LNCAP (cell line): ENCODE measurements at regions not wholly inside any gene's neighbourhood (a gene's known extent, or its start where the extent isn't known, plus 50 kb on each side); places are given as distances from the start of the nearest gene placed in this dataset.

Source experiments
- CTCF ChIP-seq: fragments of 450-650 bp; IDR thresholded peaks from 2 replicates; pipeline ENCODE4 v1.5.1; 2017; ENCODE audit warnings: mild to moderate bottlenecking

DNA sequence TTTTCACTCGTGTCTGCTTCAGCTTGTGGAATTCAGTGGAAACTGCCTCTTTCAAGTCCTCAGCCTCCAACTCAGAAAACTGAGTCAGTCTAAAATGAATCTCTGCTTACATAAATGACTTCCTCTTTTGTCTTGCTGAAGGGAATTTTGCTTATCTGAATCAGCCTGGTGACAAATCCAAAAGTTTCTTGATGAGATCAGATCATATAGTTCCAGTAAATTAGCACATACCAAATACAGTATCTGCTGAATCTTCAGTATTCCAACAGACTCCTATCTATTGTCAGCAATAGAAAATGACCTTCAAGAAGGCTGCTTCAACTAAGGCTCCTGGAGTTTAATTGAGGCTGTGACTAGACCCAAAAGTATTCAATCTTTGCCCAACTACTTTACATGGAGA, 290.0 kb downstream of the MZT1 start:
- no peak for TF ChIP-seq CTCF

GRCh38 chr13:72435251-72435650, 292.2 kb downstream of the MZT1 start:
- no peak for TF ChIP-seq CTCF

- TF ChIP-seq CTCF, result no peak
Observed at GRCh38 chr13:72431981-72432682, 295.3 kb downstream of the MZT1 start.

DNA sequence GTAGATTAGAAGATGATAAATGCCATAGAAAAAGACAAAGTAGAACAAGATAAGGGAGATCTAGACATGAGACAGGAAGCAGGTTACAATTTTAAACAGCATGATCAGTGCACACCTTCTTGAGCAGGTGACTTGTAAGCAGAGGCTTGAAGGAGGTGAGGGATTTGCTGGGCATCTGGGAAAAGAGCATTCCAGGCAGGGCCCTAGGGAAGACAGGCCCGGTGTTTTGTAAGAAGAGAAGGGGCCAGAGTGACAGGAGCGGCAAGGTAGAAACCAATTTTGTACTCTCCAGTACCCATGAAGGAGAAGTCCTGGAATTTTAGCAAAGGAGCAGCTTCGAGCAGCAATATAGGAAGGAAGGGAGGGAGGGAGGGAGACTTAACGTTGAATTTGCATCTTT, 296.5 kb downstream of the MZT1 start:
- TF ChIP-seq CTCF, result no peak

DNA sequence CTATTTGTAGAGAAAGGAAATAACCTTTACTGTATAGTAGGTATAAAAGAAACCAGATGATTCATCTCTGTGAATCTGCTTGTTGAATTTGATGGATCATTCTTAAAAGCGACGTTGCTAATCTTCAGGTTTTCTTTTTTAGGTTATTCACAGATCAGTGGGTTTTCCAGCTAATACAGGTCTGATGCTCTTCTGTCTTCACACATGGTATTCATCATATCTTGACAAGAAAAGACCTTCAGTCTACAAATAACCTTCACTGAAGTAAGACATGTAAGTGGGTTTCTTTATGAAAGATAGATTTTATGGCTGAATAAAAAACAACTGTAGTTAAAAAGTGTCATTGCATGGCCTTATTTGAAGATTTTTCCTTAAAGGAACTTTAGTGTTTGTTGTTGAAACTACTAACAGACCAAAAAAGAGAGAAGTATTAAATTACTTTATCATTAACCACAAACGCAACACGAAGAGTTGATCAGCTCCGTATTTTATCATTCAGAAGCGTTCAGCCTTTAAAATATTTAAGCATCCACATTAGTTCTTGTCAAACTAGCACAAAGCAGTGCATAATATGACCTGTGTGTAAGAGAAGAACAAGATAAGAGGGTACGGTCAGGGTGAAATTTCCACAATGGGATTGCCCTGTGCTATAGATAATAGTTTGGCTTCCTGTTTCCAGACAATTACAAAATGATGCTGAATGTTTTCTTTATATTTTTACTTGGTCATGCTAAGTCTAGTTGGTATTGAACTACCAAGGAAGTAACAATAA, 299.5 kb downstream of the MZT1 start:
- no peak for TF ChIP-seq CTCF

- TF ChIP-seq CTCF, result no peak
Observed at GRCh38 chr13:72424059-72424458, 303.4 kb downstream of the MZT1 start.

- TF ChIP-seq CTCF, result no peak
Observed at GRCh38 chr13:72415817-72416216, 311.6 kb downstream of the MZT1 start.
